Endodermal cell (in vitro differentiated cells): ENCODE measurements at regions not wholly inside any gene's neighbourhood (a gene's known extent, or its start where the extent isn't known, plus 50 kb on each side); places are given as distances from the start of the nearest gene placed in this dataset.

Source experiments
- DNase-seq: peaks from one replicate; pipeline ENCODE4 v3.0.0-alpha.2; 2017
- H3K27ac ChIP-seq: 2 replicates; pipeline ENCODE4 v1.5.1; 2013; ENCODE audit warnings: mild to moderate bottlenecking, low read depth, low read length, moderate library complexity
- H3K27me3 ChIP-seq: 2 replicates; pipeline ENCODE4 v1.6.1; 2013; ENCODE audit warnings: mild to moderate bottlenecking, low read length, moderate library complexity; ENCODE audit not compliant: insufficient read depth, control insufficient read depth, poor library complexity, severe bottlenecking
- H3K36me3 ChIP-seq: 2 replicates; pipeline ENCODE4 v1.7.0; 2013; ENCODE audit warnings: mild to moderate bottlenecking, low read length, moderate library complexity; ENCODE audit not compliant: control insufficient read depth, insufficient read depth
- H3K4me1 ChIP-seq: one replicate; pipeline ENCODE4 v1.7.0; 2013; ENCODE audit warnings: low read length; ENCODE audit not compliant: control insufficient read depth, insufficient read depth
- H3K4me3 ChIP-seq: 2 replicates; pipeline ENCODE4 v1.5.1; 2013; ENCODE audit warnings: mild to moderate bottlenecking, low read length, moderate library complexity
- H3K9ac ChIP-seq: 2 replicates; pipeline ENCODE4 v1.6.1; 2013; ENCODE audit warnings: mild to moderate bottlenecking, low read length, moderate library complexity; ENCODE audit not compliant: poor library complexity, severe bottlenecking; ENCODE audit errors: extremely low read depth
- H3K9me3 ChIP-seq: 2 replicates; pipeline ENCODE4 v1.6.1; 2013; ENCODE audit warnings: mild to moderate bottlenecking, low read length, moderate library complexity; ENCODE audit not compliant: control insufficient read depth
- H3K27ac Mint-ChIP-seq: 2 replicates; pipeline ENCODE4 v1.8.0; 2020; ENCODE audit warnings: mixed read lengths
- H3K27me3 Mint-ChIP-seq: 2 replicates; pipeline ENCODE4 v1.8.0; 2021; ENCODE audit warnings: mild to moderate bottlenecking, mixed read lengths; ENCODE audit not compliant: insufficient read depth
- H3K36me3 Mint-ChIP-seq: 2 replicates; pipeline ENCODE4 v1.8.0; 2020; ENCODE audit warnings: low read depth, mixed read lengths
- H3K4me1 Mint-ChIP-seq: 2 replicates; pipeline ENCODE4 v1.8.0; 2020; ENCODE audit warnings: mixed read lengths
- H3K4me3 Mint-ChIP-seq: 2 replicates; pipeline ENCODE4 v1.8.0; 2020; ENCODE audit warnings: mild to moderate bottlenecking, moderate library complexity, mixed read lengths
- H3K9me3 Mint-ChIP-seq: 2 replicates; pipeline ENCODE4 v1.8.0; 2020; ENCODE audit warnings: mild to moderate bottlenecking, mixed read lengths
- WGBS, 2 experiments: methylation state at CpG; one replicate each; pipeline versions ENCODE4 v1.1.5 to v1.1.7; 2013; ENCODE audit warnings: missing lambda C conversion rate in 2 of 2, mixed read lengths in 1 of 2; ENCODE audit not compliant: insufficient coverage in 1 of 2, insufficient read length in 1 of 2; 5-methylcytosine and 5-hydroxymethylcytosine counted together
- TF ChIP-seq, protein P1 (sequence below): fragments of 200-600 bp; sonication (generic); conservative IDR thresholded peaks from 2 replicates; pipeline ENCODE4 v1.5.0; 2021; ENCODE audit warnings: antibody characterized with exemption, mild to moderate bottlenecking

- 78% methylated on average over 6 of the region's 6 CpGs; no CpG with 5 or more reads in 1 of the 2 experiments for WGBS, 2 experiments
- Histone ChIP-seq H3K9me3 (peaks cover 26% of the 10 kb centered on the region), H3K9ac (no peak overlapping the region), H3K27me3 (no peaks in the 10 kb centered on the region), H3K36me3 (no peaks in the 10 kb centered on the region), H3K4me3 (no peak overlapping the region), H3K27ac (no peak overlapping the region), H3K4me1 (no peaks in the 10 kb centered on the region)
- TF ChIP-seq, protein P1, sequence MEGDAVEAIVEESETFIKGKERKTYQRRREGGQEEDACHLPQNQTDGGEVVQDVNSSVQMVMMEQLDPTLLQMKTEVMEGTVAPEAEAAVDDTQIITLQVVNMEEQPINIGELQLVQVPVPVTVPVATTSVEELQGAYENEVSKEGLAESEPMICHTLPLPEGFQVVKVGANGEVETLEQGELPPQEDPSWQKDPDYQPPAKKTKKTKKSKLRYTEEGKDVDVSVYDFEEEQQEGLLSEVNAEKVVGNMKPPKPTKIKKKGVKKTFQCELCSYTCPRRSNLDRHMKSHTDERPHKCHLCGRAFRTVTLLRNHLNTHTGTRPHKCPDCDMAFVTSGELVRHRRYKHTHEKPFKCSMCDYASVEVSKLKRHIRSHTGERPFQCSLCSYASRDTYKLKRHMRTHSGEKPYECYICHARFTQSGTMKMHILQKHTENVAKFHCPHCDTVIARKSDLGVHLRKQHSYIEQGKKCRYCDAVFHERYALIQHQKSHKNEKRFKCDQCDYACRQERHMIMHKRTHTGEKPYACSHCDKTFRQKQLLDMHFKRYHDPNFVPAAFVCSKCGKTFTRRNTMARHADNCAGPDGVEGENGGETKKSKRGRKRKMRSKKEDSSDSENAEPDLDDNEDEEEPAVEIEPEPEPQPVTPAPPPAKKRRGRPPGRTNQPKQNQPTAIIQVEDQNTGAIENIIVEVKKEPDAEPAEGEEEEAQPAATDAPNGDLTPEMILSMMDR, result no peak
- no peak overlapping the region for H3K4me3 Mint-ChIP-seq
- H3K27ac Mint-ChIP-seq, result no peak overlapping the region
- peaks cover 19% of the 10 kb centered on the region for H3K36me3 Mint-ChIP-seq
- H3K27me3 Mint-ChIP-seq, result no peaks in the 10 kb centered on the region
- no peaks in the 10 kb centered on the region for H3K4me1 Mint-ChIP-seq
- peaks cover 14% of the 10 kb centered on the region for H3K9me3 Mint-ChIP-seq
- no peak for DNase-seq
These were observed 512.9 kb downstream of the PYDC2 start for GRCh38 chr3:191973820-191974219.

DNA sequence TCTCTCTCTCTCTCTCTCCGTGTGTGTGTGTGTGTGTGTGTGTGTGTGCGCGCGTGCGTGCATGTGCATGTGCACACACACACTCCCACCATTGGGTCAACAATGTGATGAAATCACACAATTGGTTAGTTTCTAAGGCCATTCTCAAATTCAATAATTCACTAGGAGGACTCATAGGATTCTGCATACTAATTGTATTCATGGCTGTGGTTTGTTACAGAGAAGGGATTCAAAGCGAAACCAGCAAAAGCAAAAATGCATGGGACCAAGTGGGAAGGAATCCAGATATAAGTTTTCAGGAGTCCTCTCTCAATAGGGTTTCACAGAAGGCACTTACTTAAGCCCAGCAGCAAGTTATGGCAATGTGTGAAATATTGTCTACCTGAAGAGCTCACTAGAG lies 515.0 kb downstream of the PYDC2 start:
- peaks cover 34% of the 10 kb centered on the region for H3K9me3 ChIP-seq
- Mint-ChIP-seq H3K4me1 (no peaks in the 10 kb centered on the region), H3K4me3 (no peak overlapping the region), H3K27ac (no peak overlapping the region), H3K36me3 (peaks cover 20% of the 10 kb centered on the region), H3K9me3 (peaks cover 31% of the 10 kb centered on the region), H3K27me3 (no peaks in the 10 kb centered on the region)
- no peaks in the 10 kb centered on the region for H3K4me1 ChIP-seq
- DNase-seq, result no peak
- no peak overlapping the region for H3K4me3 ChIP-seq
- no peaks in the 10 kb centered on the region for H3K27me3 ChIP-seq
- H3K9ac ChIP-seq, result no peak overlapping the region
- TF ChIP-seq, protein P1, result no peak
- 60 to 100% methylated on average over 2 to 3 of the region's 6 CpGs for WGBS, 2 experiments
- H3K27ac ChIP-seq, result no peak overlapping the region
- no peaks in the 10 kb centered on the region for H3K36me3 ChIP-seq

GRCh38 chr3:191980443-191980842 lies 519.5 kb downstream of the PYDC2 start:
- Histone ChIP-seq H3K4me1 (no peaks in the 10 kb centered on the region), H3K27me3 (no peaks in the 10 kb centered on the region), H3K27ac (no peak overlapping the region), H3K9me3 (peaks cover 44% of the 10 kb centered on the region), H3K9ac (no peak overlapping the region), H3K4me3 (peak overlapping the region; percentile 33), H3K36me3 (no peaks in the 10 kb centered on the region)
- H3K36me3 Mint-ChIP-seq, result peaks cover 19% of the 10 kb centered on the region
- H3K9me3 Mint-ChIP-seq, result peaks cover 36% of the 10 kb centered on the region
- DNase-seq, result no peak
- no peak overlapping the region for H3K4me3 Mint-ChIP-seq
- H3K27me3 Mint-ChIP-seq, result no peaks in the 10 kb centered on the region
- 99 to 100% methylated on average over 1 to 4 of the region's 4 CpGs for WGBS, 2 experiments
- H3K27ac Mint-ChIP-seq, result no peak overlapping the region
- no peaks in the 10 kb centered on the region for H3K4me1 Mint-ChIP-seq
- TF ChIP-seq, protein P1, result no peak
